ENCODE measurements at regions not wholly inside any gene's neighbourhood (a gene's known extent, or its start where the extent isn't known, plus 50 kb on each side); places are given as distances from the start of the nearest gene placed in this dataset.

GRCh38 chr18:64258111-64258650 is 109.3 kb upstream of the LINC00305 start:
- TF ChIP-seq POLR2A (IDR thresholded peaks at IDR 0.05) (no peak), CTCF (IDR thresholded peaks at IDR 0.05) (no peak)
